Endodermal cell (in vitro differentiated cells): ENCODE measurements at regions not wholly inside any gene's neighbourhood (a gene's known extent, or its start where the extent isn't known, plus 50 kb on each side); places are given as distances from the start of the nearest gene placed in this dataset.

Experiments used
- DNase-seq: peaks from one replicate; pipeline ENCODE4 v3.0.0-alpha.2; 2017
- H3K27ac ChIP-seq: 2 replicates; pipeline ENCODE4 v1.5.1; 2013; ENCODE audit warnings: mild to moderate bottlenecking, low read depth, low read length, moderate library complexity
- H3K27me3 ChIP-seq: 2 replicates; pipeline ENCODE4 v1.6.1; 2013; ENCODE audit warnings: mild to moderate bottlenecking, low read length, moderate library complexity; ENCODE audit not compliant: insufficient read depth, control insufficient read depth, poor library complexity, severe bottlenecking
- H3K36me3 ChIP-seq: 2 replicates; pipeline ENCODE4 v1.7.0; 2013; ENCODE audit warnings: mild to moderate bottlenecking, low read length, moderate library complexity; ENCODE audit not compliant: control insufficient read depth, insufficient read depth
- H3K4me1 ChIP-seq: one replicate; pipeline ENCODE4 v1.7.0; 2013; ENCODE audit warnings: low read length; ENCODE audit not compliant: control insufficient read depth, insufficient read depth
- H3K4me3 ChIP-seq: 2 replicates; pipeline ENCODE4 v1.5.1; 2013; ENCODE audit warnings: mild to moderate bottlenecking, low read length, moderate library complexity
- H3K9ac ChIP-seq: 2 replicates; pipeline ENCODE4 v1.6.1; 2013; ENCODE audit warnings: mild to moderate bottlenecking, low read length, moderate library complexity; ENCODE audit not compliant: poor library complexity, severe bottlenecking; ENCODE audit errors: extremely low read depth
- H3K9me3 ChIP-seq: 2 replicates; pipeline ENCODE4 v1.6.1; 2013; ENCODE audit warnings: mild to moderate bottlenecking, low read length, moderate library complexity; ENCODE audit not compliant: control insufficient read depth
- H3K27ac Mint-ChIP-seq: 2 replicates; pipeline ENCODE4 v1.8.0; 2020; ENCODE audit warnings: mixed read lengths
- H3K27me3 Mint-ChIP-seq: 2 replicates; pipeline ENCODE4 v1.8.0; 2021; ENCODE audit warnings: mild to moderate bottlenecking, mixed read lengths; ENCODE audit not compliant: insufficient read depth
- H3K36me3 Mint-ChIP-seq: 2 replicates; pipeline ENCODE4 v1.8.0; 2020; ENCODE audit warnings: low read depth, mixed read lengths
- H3K4me1 Mint-ChIP-seq: 2 replicates; pipeline ENCODE4 v1.8.0; 2020; ENCODE audit warnings: mixed read lengths
- H3K4me3 Mint-ChIP-seq: 2 replicates; pipeline ENCODE4 v1.8.0; 2020; ENCODE audit warnings: mild to moderate bottlenecking, moderate library complexity, mixed read lengths
- H3K9me3 Mint-ChIP-seq: 2 replicates; pipeline ENCODE4 v1.8.0; 2020; ENCODE audit warnings: mild to moderate bottlenecking, mixed read lengths
- CTCF ChIP-seq: fragments of 200-600 bp; sonication (generic); conservative IDR thresholded peaks from 2 replicates; pipeline ENCODE4 v1.5.0; 2021; ENCODE audit warnings: antibody characterized with exemption, mild to moderate bottlenecking
- WGBS, 2 experiments: methylation state at CpG; one replicate each; pipeline versions ENCODE4 v1.1.5 to v1.1.7; 2013; ENCODE audit warnings: missing lambda C conversion rate in 2 of 2, mixed read lengths in 1 of 2; ENCODE audit not compliant: insufficient coverage in 1 of 2, insufficient read length in 1 of 2; 5-methylcytosine and 5-hydroxymethylcytosine counted together

GRCh38 chr7:106463851-106464611, 179.2 kb upstream of the NAMPT start:
- no peak overlapping the region for H3K27ac Mint-ChIP-seq
- no peaks in the 10 kb centered on the region for H3K27me3 Mint-ChIP-seq
- peaks cover 35% of the 10 kb centered on the region for H3K4me1 Mint-ChIP-seq
- no peak overlapping the region for H3K9ac ChIP-seq
- peaks cover 48% of the 10 kb centered on the region for H3K9me3 ChIP-seq
- TF ChIP-seq CTCF = no peak
- peaks cover 8% of the 10 kb centered on the region for H3K36me3 ChIP-seq
- DNase-seq = no peak
- H3K36me3 Mint-ChIP-seq = no peaks in the 10 kb centered on the region
- H3K4me3 ChIP-seq = no peak overlapping the region
- H3K4me1 ChIP-seq = peaks cover 4% of the 10 kb centered on the region
- no peak overlapping the region for H3K4me3 Mint-ChIP-seq
- 92 to 100% methylated on average over 2 of the region's 2 CpGs for WGBS, 2 experiments
- H3K27me3 ChIP-seq = no peaks in the 10 kb centered on the region
- no peak overlapping the region for H3K27ac ChIP-seq
- H3K9me3 Mint-ChIP-seq = peaks cover 35% of the 10 kb centered on the region

GRCh38 chr7:106462914-106463482, 178.2 kb upstream of the NAMPT start:
- no peak for DNase-seq
- H3K36me3 ChIP-seq = peaks cover 8% of the 10 kb centered on the region
- Mint-ChIP-seq H3K36me3 (peaks cover 2% of the 10 kb centered on the region), H3K9me3 (peaks cover 42% of the 10 kb centered on the region), H3K27me3 (no peaks in the 10 kb centered on the region), H3K4me1 (peaks cover 26% of the 10 kb centered on the region), H3K27ac (no peak overlapping the region), H3K4me3 (no peak overlapping the region)
- H3K27me3 ChIP-seq = no peaks in the 10 kb centered on the region
- 29 to 71% methylated on average over 1 to 3 of the region's 3 CpGs for WGBS, 2 experiments
- no peak overlapping the region for H3K27ac ChIP-seq
- H3K9ac ChIP-seq = no peak overlapping the region
- H3K4me1 ChIP-seq = peaks cover 4% of the 10 kb centered on the region
- H3K9me3 ChIP-seq = peaks cover 58% of the 10 kb centered on the region
- no peak for TF ChIP-seq CTCF
- no peak overlapping the region for H3K4me3 ChIP-seq

- Histone ChIP-seq H3K27me3 (no peaks in the 10 kb centered on the region), H3K27ac (no peak overlapping the region), H3K9me3 (peaks cover 58% of the 10 kb centered on the region), H3K9ac (no peak overlapping the region), H3K4me1 (peaks cover 4% of the 10 kb centered on the region), H3K4me3 (no peak overlapping the region), H3K36me3 (peaks cover 8% of the 10 kb centered on the region)
- DNase-seq = no peak
- H3K4me3 Mint-ChIP-seq = no peak overlapping the region
- H3K36me3 Mint-ChIP-seq = peaks cover 4% of the 10 kb centered on the region
- H3K4me1 Mint-ChIP-seq = peaks cover 25% of the 10 kb centered on the region
- H3K27ac Mint-ChIP-seq = no peak overlapping the region
- 66 to 90% methylated on average over 2 to 4 of the region's 4 CpGs for whole genome bisulfite sequencing, 2 experiments
- TF ChIP-seq CTCF = peak; percentile 66
- peaks cover 41% of the 10 kb centered on the region for H3K9me3 Mint-ChIP-seq
- no peaks in the 10 kb centered on the region for H3K27me3 Mint-ChIP-seq
Measured at GRCh38 chr7:106462365-106462859, 177.6 kb upstream of the NAMPT start.
